OCI-LY7 (cell line): ENCODE measurements at regions not wholly inside any gene's neighbourhood (a gene's known extent, or its start where the extent isn't known, plus 50 kb on each side); places are given as distances from the start of the nearest gene placed in this dataset.

ENCODE experiments used
- EZH2phosphoT487 ChIP-seq: fragments of 200-600 bp; sonication (generic); IDR thresholded peaks from 2 replicates; pipeline ENCODE4 v1.6.1; 2018; ENCODE audit warnings: low read depth, borderline replicate concordance, mild to moderate bottlenecking, mixed run types, antibody characterized with exemption, low read length, moderate library complexity, mixed read lengths
- TF ChIP-seq, protein P1 (sequence below): fragments of 200-600 bp; sonication (generic); conservative IDR thresholded peaks from 2 replicates; pipeline ENCODE4 v1.5.1; 2014; ENCODE audit warnings: mild to moderate bottlenecking, antibody characterized with exemption, low read length, moderate library complexity, mixed read lengths

GRCh38 chr15:95737060-95737459 lies 593.4 kb upstream of the NR2F2 start:
- TF ChIP-seq, protein P1, sequence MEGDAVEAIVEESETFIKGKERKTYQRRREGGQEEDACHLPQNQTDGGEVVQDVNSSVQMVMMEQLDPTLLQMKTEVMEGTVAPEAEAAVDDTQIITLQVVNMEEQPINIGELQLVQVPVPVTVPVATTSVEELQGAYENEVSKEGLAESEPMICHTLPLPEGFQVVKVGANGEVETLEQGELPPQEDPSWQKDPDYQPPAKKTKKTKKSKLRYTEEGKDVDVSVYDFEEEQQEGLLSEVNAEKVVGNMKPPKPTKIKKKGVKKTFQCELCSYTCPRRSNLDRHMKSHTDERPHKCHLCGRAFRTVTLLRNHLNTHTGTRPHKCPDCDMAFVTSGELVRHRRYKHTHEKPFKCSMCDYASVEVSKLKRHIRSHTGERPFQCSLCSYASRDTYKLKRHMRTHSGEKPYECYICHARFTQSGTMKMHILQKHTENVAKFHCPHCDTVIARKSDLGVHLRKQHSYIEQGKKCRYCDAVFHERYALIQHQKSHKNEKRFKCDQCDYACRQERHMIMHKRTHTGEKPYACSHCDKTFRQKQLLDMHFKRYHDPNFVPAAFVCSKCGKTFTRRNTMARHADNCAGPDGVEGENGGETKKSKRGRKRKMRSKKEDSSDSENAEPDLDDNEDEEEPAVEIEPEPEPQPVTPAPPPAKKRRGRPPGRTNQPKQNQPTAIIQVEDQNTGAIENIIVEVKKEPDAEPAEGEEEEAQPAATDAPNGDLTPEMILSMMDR, result no peak
- TF ChIP-seq EZH2phosphoT487, result no peak
